ENCODE measurements at regions not wholly inside any gene's neighbourhood (a gene's known extent, or its start where the extent isn't known, plus 50 kb on each side); places are given as distances from the start of the nearest gene placed in this dataset.

DNA sequence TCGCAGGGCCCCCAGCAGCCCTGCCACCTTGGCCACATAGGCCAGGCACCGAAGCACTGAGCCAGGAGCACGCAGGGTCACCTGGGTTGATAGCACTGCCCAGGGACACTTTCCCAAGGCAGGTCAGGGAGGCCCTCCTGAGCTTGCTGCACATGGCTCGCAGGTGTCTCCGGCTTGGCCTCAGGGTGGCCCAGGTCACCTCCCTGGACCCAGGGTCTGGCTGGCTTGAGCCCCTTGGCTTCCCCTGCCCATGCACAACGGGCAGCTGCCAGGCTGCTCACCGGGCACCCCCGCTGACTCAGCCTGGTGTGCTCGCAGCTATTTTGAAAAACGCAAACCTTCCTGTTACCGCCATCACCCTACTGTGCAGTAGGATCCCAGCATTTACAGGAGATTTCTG lies 502.3 kb downstream of the EIPR1 start:
- Histone ChIP-seq H2BK5ac (ENCODE audit: low read depth, low read length) (no peak overlapping the region), H4K91ac (replicated peaks; ENCODE audit: insufficient read length, low read length) (no peak overlapping the region), H3K56ac (replicated peaks; ENCODE audit: insufficient read length, low read depth, low read length) (no peak overlapping the region), H2BK15ac (ENCODE audit: low read length) (no peak overlapping the region), H4K5ac (ENCODE audit: insufficient read length, low read depth, low read length) (no peak overlapping the region), H3K36me3 (ENCODE audit: control insufficient read depth in 2 of 4, insufficient read depth in 4 of 4, low read length in 3 of 4) (no peaks in the 10 kb centered on the region), H3K23ac (ENCODE audit: insufficient read length) (no peak overlapping the region), H2BK20ac (ENCODE audit: low read length) (no peak overlapping the region), H3K4me2 (ENCODE audit: insufficient read depth in 1 of 2, low read depth in 2 of 2, low read length in 2 of 2) (no peak overlapping the region), H3K14ac (ENCODE audit: insufficient read length) (no peak overlapping the region), H3K27me3 (replicated peaks in 1 of 4; ENCODE audit: control insufficient read depth in 3 of 4, extremely low read depth in 1 of 4, insufficient read depth in 3 of 4, low read length in 3 of 4) (no peaks in the 10 kb centered on the region), H3K4me3 (ENCODE audit: extremely low read depth in 1 of 4, insufficient read depth in 2 of 4, low read depth in 3 of 4, low read length in 4 of 4) (no peak overlapping the region), H3K4me1 (replicated peaks in 1 of 4; ENCODE audit: control insufficient read depth in 3 of 4, insufficient read depth in 4 of 4, low read length in 3 of 4) (no peaks in the 10 kb centered on the region), H3K4ac (replicated peaks; ENCODE audit: insufficient read length, low read depth, low read length) (no peak overlapping the region), H3K79me2 (ENCODE audit: control insufficient read depth in 1 of 2, insufficient read depth in 2 of 2, low read length in 2 of 2) (no peaks in the 10 kb centered on the region), H3K9ac (replicated peaks in 1 of 4; ENCODE audit: extremely low read depth in 1 of 4, low read depth in 3 of 4, low read length in 3 of 4) (no peak overlapping the region), H2BK12ac (ENCODE audit: low read depth, low read length) (no peak overlapping the region), H3K27ac (ENCODE audit: low read depth, low read length) (no peak overlapping the region), H2AK5ac (ENCODE audit: low read depth, low read length) (no peak overlapping the region), H3K18ac (ENCODE audit: extremely low read depth, low read length) (no peak overlapping the region), H3K79me1 (ENCODE audit: low read depth, low read length) (no peaks in the 10 kb centered on the region), H3K9me3 (ENCODE audit: insufficient read depth in 2 of 2, low read depth in 1 of 2, low read length in 1 of 2) (peaks cover 16 to 18% of the 10 kb centered on the region in 2 experiments), H2AFZ (ENCODE audit: low read length) (no peak overlapping the region), H4K8ac (ENCODE audit: extremely low read depth, insufficient read depth, low read length) (no peak overlapping the region), H2BK120ac (replicated peaks; ENCODE audit: low read depth, low read length) (no peak overlapping the region), H3K23me2 (ENCODE audit: low read depth, low read length) (peaks cover 3% of the 10 kb centered on the region; the same call in 1 of the 2 replicates), H4K20me1 (replicated peaks in 1 of 2; ENCODE audit: control insufficient read depth in 1 of 2, insufficient read depth in 2 of 2, low read length in 2 of 2) (peaks cover 0 to 1% of the 10 kb centered on the region in 2 experiments)
- TF ChIP-seq GTF2F1 (IDR thresholded peaks at IDR 0.05; ENCODE audit: borderline replicate concordance, low read depth, low read length) = no peak
- TF ChIP-seq RAD21 (IDR thresholded peaks at IDR 0.05 in 1 of 2, conservative IDR thresholded peaks at IDR 0.05 in 1 of 2; ENCODE audit: low read depth in 2 of 2, low read length in 2 of 2) = no peak
- no peak for TF ChIP-seq TCF12 (IDR thresholded peaks at IDR 0.05; ENCODE audit: low read depth, low read length)
- no peak for TF ChIP-seq CHD2 (IDR thresholded peaks at IDR 0.05; ENCODE audit: low read length)
- FAIRE-seq (no peak), DNase-seq (ENCODE audit: low read depth in 1 of 2, low spot score in 2 of 2) (no peak)
- 98% methylated on average over 8 of the region's 11 CpGs; no CpG with 5 or more reads in 1 of the 2 experiments for WGBS, 2 experiments (ENCODE audit: extremely low coverage in 1 of 2, insufficient coverage in 1 of 2, insufficient read length in 1 of 2, insufficient replicate concordance in 2 of 2, low coverage in 1 of 2, low lambda C conversion rate in 2 of 2, missing lambda C conversion rate in 1 of 2)
- ChIA-PET CTCF (ENCODE audit: partially characterized antibody) (interaction anchor here (0.9 to 2.2 kb wide), 3 partner anchors 13 to 18 kb away, joined by 3 to 7 read pairs (median 5); no protein-coding TSS in a partner anchor), POLR2A (ENCODE audit: partially characterized antibody) (no interaction called here)

Measured in H1 (cell line).